BJ (cell line): ENCODE measurements at regions not wholly inside any gene's neighbourhood (a gene's known extent, or its start where the extent isn't known, plus 50 kb on each side); places are given as distances from the start of the nearest gene placed in this dataset.

ENCODE experiments used
- CTCF ChIA-PET: fragments of 350-600 bp; formaldehyde crosslinking; extraction: SDS; loops from one replicate; lab custom pipeline; 2021; ENCODE audit warnings: antibody characterized with exemption, inconsistent platforms; lab: Yijun Ruan, JAX
- POLR2A ChIA-PET: fragments of 300-600 bp; sonication (Branson Sonifier 250); formaldehyde crosslinking; extraction: SDS; loops from one replicate; lab custom pipeline; 2021; ENCODE audit warnings: antibody characterized with exemption; lab: Charles Lee
- DNase-seq: peaks from one replicate; pipeline ENCODE4 v3.0.0-alpha.2; 2011; ENCODE audit warnings: low read depth
- H3K27me3 ChIP-seq: 2 replicates; pipeline ENCODE4 v1.6.0; 2011; ENCODE audit warnings: low read length; ENCODE audit not compliant: control insufficient read depth, insufficient read depth
- H3K36me3 ChIP-seq: 2 replicates; pipeline ENCODE4 v1.5.1; 2011; ENCODE audit warnings: low read length; ENCODE audit not compliant: control insufficient read depth, insufficient read depth
- H3K4me3 ChIP-seq: 2 replicates; pipeline ENCODE4 v1.5.1; 2011; ENCODE audit warnings: low read depth, mild to moderate bottlenecking, control low read depth, low read length
- CTCF ChIP-seq: IDR thresholded peaks from 2 replicates; pipeline ENCODE4 v1.5.1; 2011; ENCODE audit warnings: low read depth, mild to moderate bottlenecking, control low read depth, inconsistent platforms, low read length, moderate library complexity; ENCODE audit not compliant: insufficient read depth

- DNase-seq = no peak
- Histone ChIP-seq H3K4me3 (no peak overlapping the region), H3K36me3 (no peaks in the 10 kb centered on the region), H3K27me3 (no peaks in the 10 kb centered on the region)
- ChIA-PET POLR2A (no interaction called here), CTCF (no interaction called here)
- TF ChIP-seq CTCF = no peak
Measured at GRCh38 chr2:53544871-53545558, 222.6 kb upstream of the CHAC2 start.

GRCh38 chr2:53543083-53543482, 224.5 kb upstream of the CHAC2 start:
- POLR2A ChIA-PET = no interaction called here
- CTCF ChIA-PET = no interaction called here
- no peaks in the 10 kb centered on the region for H3K27me3 ChIP-seq
- no peak for DNase-seq
- H3K4me3 ChIP-seq = no peak overlapping the region
- no peaks in the 10 kb centered on the region for H3K36me3 ChIP-seq
- TF ChIP-seq CTCF = no peak

- H3K27me3 ChIP-seq = no peaks in the 10 kb centered on the region
- POLR2A ChIA-PET = no interaction called here
- no peak overlapping the region for H3K4me3 ChIP-seq
- no peak for TF ChIP-seq CTCF
- H3K36me3 ChIP-seq = no peaks in the 10 kb centered on the region
- no peak for DNase-seq
- CTCF ChIA-PET = no interaction called here
Measured at GRCh38 chr2:53536583-53537361, 230.8 kb upstream of the CHAC2 start.

- Histone ChIP-seq H3K27me3 (no peaks in the 10 kb centered on the region), H3K36me3 (no peaks in the 10 kb centered on the region), H3K4me3 (no peak overlapping the region)
- CTCF ChIA-PET = no interaction called here
- POLR2A ChIA-PET = no interaction called here
- TF ChIP-seq CTCF = no peak
- DNase-seq = no peak
Measured at GRCh38 chr2:53535234-53535840, 232.3 kb upstream of the CHAC2 start.

GRCh38 chr2:53530126-53530525, 237.5 kb upstream of the CHAC2 start:
- CTCF ChIA-PET = no interaction called here
- POLR2A ChIA-PET = no interaction called here
- no peak for DNase-seq
- TF ChIP-seq CTCF = no peak
- H3K27me3 ChIP-seq = no peaks in the 10 kb centered on the region
- H3K36me3 ChIP-seq = no peaks in the 10 kb centered on the region
- no peak overlapping the region for H3K4me3 ChIP-seq
